ENCODE measurements at regions not wholly inside any gene's neighbourhood (a gene's known extent, or its start where the extent isn't known, plus 50 kb on each side); places are given as distances from the start of the nearest gene placed in this dataset.

- DNase-seq, result no peak
Observed at GRCh38 chr10:130575756-130576285, 439.6 kb downstream of the GLRX3 start.

- DNase-seq, result no peak
Observed at GRCh38 chr10:130576427-130576826, 440.2 kb downstream of the GLRX3 start.

GRCh38 chr10:130577039-130577438 lies 440.8 kb downstream of the GLRX3 start:
- no peak for DNase-seq

- DNase-seq, result no peak
Observed at GRCh38 chr10:130578532-130579289, 442.5 kb downstream of the GLRX3 start.

- no peak for DNase-seq
Observed at GRCh38 chr10:130579913-130580312, 443.7 kb downstream of the GLRX3 start.

- no peak for DNase-seq
Observed at GRCh38 chr10:130580975-130581374, 444.8 kb downstream of the GLRX3 start.

- DNase-seq, result no peak
Observed at GRCh38 chr10:130587718-130588117, 451.5 kb downstream of the GLRX3 start.

GRCh38 chr10:130606001-130606405 lies 469.8 kb downstream of the GLRX3 start:
- no peak for DNase-seq

GRCh38 chr10:130607366-130607765 lies 471.2 kb downstream of the GLRX3 start:
- no peak for DNase-seq

GRCh38 chr10:130611239-130611638 lies 475.0 kb downstream of the GLRX3 start:
- DNase-seq, result no peak

- DNase-seq, result no peak
Observed at GRCh38 chr10:130615457-130615856, 479.3 kb downstream of the GLRX3 start.

- DNase-seq, result no peak
Observed at GRCh38 chr10:130617985-130618384, 481.8 kb downstream of the GLRX3 start.

GRCh38 chr10:130618647-130619046 lies 482.5 kb downstream of the GLRX3 start:
- DNase-seq, result no peak

- no peak for DNase-seq
Observed at GRCh38 chr10:130621231-130621775, 485.1 kb downstream of the GLRX3 start.

- no peak for DNase-seq
Observed at GRCh38 chr10:130623680-130624267, 487.6 kb downstream of the GLRX3 start.

GRCh38 chr10:130627346-130628045 lies 491.3 kb downstream of the GLRX3 start:
- no peak for DNase-seq

GRCh38 chr10:130630135-130630534 lies 493.9 kb downstream of the GLRX3 start:
- DNase-seq, result no peak

GRCh38 chr10:130631142-130632096 lies 495.2 kb downstream of the GLRX3 start:
- no peak for DNase-seq

GRCh38 chr10:130634816-130635215 lies 498.6 kb downstream of the GLRX3 start:
- DNase-seq, result no peak

GRCh38 chr10:130635528-130635927 lies 499.3 kb downstream of the GLRX3 start:
- DNase-seq, result peak; percentile 65

- DNase-seq, result no peak
Observed at GRCh38 chr10:130636313-130636930, 500.2 kb downstream of the GLRX3 start.

Data from NCI-H2171 (cell line).